Type B pancreatic cell (in vitro differentiated cells): ENCODE measurements at regions not wholly inside any gene's neighbourhood (a gene's known extent, or its start where the extent isn't known, plus 50 kb on each side); places are given as distances from the start of the nearest gene placed in this dataset.

ENCODE experiments used
- DNase-seq: peaks from one replicate; pipeline ENCODE4 v3.0.0; 2021; ENCODE audit warnings: mixed read lengths; ENCODE audit not compliant: unreplicated experiment; ENCODE audit errors: extremely low spot score
- H3K27ac Mint-ChIP-seq: 2 replicates; pipeline ENCODE4 v1.8.0; 2021; ENCODE audit warnings: mild to moderate bottlenecking, mixed read lengths
- H3K27me3 Mint-ChIP-seq: 2 replicates; pipeline ENCODE4 v1.8.0; 2021; ENCODE audit warnings: mixed read lengths
- H3K36me3 Mint-ChIP-seq: 2 replicates; pipeline ENCODE4 v1.8.0; 2021; ENCODE audit warnings: mixed read lengths
- H3K4me1 Mint-ChIP-seq: one replicate; pipeline ENCODE4 v1.8.0; 2021; ENCODE audit warnings: mixed read lengths; ENCODE audit not compliant: unreplicated experiment
- H3K4me3 Mint-ChIP-seq: 2 replicates; pipeline ENCODE4 v1.8.0; 2021; ENCODE audit warnings: mild to moderate bottlenecking, mixed read lengths
- H3K9me3 Mint-ChIP-seq: 2 replicates; pipeline ENCODE4 v1.8.0; 2021; ENCODE audit warnings: mixed read lengths
- TF ChIP-seq, protein P1 (sequence below): fragments of 200-600 bp; sonication (generic); conservative IDR thresholded peaks from 2 replicates; pipeline ENCODE4 v1.5.0; 2021; ENCODE audit warnings: antibody characterized with exemption, mild to moderate bottlenecking

DNA sequence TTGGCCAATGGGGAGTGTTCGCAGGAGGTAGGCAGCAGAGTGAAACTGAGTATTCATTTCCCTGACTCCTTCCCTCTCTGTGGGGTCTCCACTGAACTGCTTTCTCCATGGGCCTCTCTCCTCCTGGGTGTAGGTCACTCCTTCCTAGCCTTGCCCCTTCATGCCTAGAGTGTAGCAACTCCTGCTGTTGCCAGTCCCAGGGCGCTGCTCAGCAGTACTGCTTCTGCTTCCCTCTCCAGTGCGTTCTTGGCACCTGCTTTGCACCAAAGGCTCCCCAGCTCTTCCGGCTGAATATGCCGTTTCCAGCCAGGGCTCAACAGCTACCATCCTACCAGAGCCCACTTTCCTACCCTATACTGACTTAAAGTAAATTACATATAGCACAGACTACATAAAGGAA, 92.2 kb downstream of the MAF start:
- peaks cover 8% of the 10 kb centered on the region for H3K9me3 Mint-ChIP-seq
- H3K36me3 Mint-ChIP-seq: no peaks in the 10 kb centered on the region
- no peak overlapping the region for H3K4me3 Mint-ChIP-seq
- TF ChIP-seq, protein P1, sequence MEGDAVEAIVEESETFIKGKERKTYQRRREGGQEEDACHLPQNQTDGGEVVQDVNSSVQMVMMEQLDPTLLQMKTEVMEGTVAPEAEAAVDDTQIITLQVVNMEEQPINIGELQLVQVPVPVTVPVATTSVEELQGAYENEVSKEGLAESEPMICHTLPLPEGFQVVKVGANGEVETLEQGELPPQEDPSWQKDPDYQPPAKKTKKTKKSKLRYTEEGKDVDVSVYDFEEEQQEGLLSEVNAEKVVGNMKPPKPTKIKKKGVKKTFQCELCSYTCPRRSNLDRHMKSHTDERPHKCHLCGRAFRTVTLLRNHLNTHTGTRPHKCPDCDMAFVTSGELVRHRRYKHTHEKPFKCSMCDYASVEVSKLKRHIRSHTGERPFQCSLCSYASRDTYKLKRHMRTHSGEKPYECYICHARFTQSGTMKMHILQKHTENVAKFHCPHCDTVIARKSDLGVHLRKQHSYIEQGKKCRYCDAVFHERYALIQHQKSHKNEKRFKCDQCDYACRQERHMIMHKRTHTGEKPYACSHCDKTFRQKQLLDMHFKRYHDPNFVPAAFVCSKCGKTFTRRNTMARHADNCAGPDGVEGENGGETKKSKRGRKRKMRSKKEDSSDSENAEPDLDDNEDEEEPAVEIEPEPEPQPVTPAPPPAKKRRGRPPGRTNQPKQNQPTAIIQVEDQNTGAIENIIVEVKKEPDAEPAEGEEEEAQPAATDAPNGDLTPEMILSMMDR: no peak
- H3K27ac Mint-ChIP-seq: no peak overlapping the region
- DNase-seq: no peak
- H3K27me3 Mint-ChIP-seq: peaks cover 10% of the 10 kb centered on the region
- H3K4me1 Mint-ChIP-seq: peaks cover 10% of the 10 kb centered on the region

DNA sequence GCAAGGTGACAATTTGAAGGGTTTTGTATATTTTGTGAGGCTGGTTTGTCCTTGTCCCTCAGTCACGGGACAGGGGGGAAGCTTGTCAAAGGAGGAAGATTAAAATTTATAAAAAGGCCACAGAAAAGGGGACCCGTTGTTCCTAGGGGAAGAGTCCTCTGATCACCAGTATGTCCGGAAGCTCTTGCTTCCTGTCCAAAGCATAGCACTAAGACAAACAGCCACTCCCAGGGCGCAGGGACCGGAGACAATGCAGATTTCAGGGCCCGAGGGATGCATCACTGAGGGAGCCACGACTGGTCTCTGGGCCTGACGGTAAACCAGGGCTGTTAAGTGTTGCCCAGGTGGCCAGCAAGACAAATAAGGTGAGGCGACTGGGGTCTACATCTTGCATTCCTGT, 95.2 kb downstream of the MAF start:
- H3K27me3 Mint-ChIP-seq: peaks cover 8% of the 10 kb centered on the region
- no peak for DNase-seq
- TF ChIP-seq, protein P1: no peak
- H3K9me3 Mint-ChIP-seq: peaks cover 8% of the 10 kb centered on the region
- no peaks in the 10 kb centered on the region for H3K4me1 Mint-ChIP-seq
- no peak overlapping the region for H3K27ac Mint-ChIP-seq
- no peaks in the 10 kb centered on the region for H3K36me3 Mint-ChIP-seq
- no peak overlapping the region for H3K4me3 Mint-ChIP-seq

DNA sequence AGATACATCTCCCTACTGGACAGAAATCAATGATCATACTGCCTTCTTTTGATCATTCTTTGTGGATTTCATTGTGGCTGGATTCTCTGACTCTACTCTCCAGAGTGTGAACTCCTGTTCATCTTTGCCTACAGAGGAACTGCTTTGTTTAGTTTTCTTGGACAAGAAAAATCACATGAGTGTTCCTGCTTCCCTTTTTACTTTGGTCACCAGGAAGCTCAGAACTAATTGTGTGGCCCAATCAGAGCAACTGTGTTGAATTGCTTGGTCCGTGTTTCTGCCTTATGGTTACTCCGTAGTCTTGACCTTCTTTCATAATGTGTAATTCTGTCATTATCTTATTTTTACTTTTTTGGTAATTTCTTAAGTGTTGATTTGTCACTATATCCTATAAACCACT, 97.0 kb downstream of the MAF start:
- no peaks in the 10 kb centered on the region for H3K4me1 Mint-ChIP-seq
- H3K27me3 Mint-ChIP-seq: peaks cover 6% of the 10 kb centered on the region
- TF ChIP-seq, protein P1: no peak
- peaks cover 8% of the 10 kb centered on the region for H3K9me3 Mint-ChIP-seq
- DNase-seq: no peak
- H3K27ac Mint-ChIP-seq: no peak overlapping the region
- no peaks in the 10 kb centered on the region for H3K36me3 Mint-ChIP-seq
- no peak overlapping the region for H3K4me3 Mint-ChIP-seq

DNA sequence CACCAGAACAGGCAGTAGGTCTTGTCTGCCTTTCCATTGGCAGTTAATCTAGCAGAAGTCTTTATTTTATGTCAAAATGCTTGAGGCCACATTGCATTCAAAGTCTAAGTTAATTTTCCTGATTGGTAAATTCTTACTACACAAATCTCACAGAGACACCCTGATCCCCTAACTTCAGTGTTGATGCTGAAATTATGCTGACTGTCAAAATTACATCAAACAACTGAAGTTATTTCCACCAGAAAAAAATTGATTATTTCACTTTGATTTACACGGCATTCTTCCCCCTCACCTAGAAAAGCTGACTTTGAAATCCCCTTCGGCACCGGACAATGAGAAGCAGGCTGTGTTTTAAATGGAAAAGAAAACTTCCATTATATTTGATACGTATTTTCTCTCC, 99.1 kb downstream of the MAF start:
- Mint-ChIP-seq H3K27me3 (peaks cover 4% of the 10 kb centered on the region), H3K9me3 (peaks cover 6% of the 10 kb centered on the region), H3K27ac (no peak overlapping the region), H3K4me3 (no peak overlapping the region), H3K36me3 (no peaks in the 10 kb centered on the region), H3K4me1 (no peaks in the 10 kb centered on the region)
- no peak for DNase-seq
- TF ChIP-seq, protein P1: no peak

DNA sequence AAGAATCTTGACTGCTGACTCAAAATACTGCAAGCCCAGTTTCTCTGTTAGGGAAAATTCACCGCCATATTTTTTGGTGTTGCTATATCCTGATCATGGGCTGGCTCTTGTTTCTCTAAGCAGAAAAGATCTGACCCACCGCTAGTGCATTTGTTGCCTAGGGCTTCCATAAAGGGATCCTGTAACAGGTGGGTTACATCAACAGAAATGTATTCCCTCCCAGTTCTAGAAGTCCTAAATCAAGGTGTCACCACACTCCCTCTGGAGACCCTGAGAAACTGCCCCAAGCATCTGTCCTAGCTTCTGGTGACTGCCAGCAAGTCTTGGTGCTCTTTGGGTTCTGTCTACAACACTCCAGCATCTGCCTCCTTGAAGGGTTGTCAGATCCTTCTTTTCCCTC, 99.7 kb downstream of the MAF start:
- H3K4me3 Mint-ChIP-seq: no peak overlapping the region
- H3K27ac Mint-ChIP-seq: no peak overlapping the region
- H3K27me3 Mint-ChIP-seq: peaks cover 3% of the 10 kb centered on the region
- no peak for DNase-seq
- H3K4me1 Mint-ChIP-seq: no peaks in the 10 kb centered on the region
- H3K9me3 Mint-ChIP-seq: peaks cover 3% of the 10 kb centered on the region
- TF ChIP-seq, protein P1: no peak
- H3K36me3 Mint-ChIP-seq: no peaks in the 10 kb centered on the region

DNA sequence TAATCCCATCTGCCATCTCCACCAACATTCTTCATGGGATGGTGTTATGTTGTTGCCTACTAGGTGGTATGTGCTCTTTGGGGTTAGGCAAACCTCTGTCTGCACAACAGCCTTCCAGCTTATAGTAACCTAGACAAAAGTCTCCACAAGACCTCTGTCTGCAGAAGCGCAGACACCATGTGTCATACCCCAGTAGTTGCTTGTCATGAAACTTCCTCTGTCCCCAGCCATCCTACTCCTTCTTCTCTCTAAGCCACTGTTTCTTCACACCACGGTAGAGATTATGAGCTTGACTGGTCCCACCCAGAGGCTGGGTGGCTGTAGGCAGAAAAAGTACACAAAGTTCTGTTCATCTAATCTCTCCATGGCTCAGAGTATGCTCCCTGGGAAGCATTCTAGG, 100.3 kb downstream of the MAF start:
- Mint-ChIP-seq H3K36me3 (no peaks in the 10 kb centered on the region), H3K9me3 (peaks cover 3% of the 10 kb centered on the region)
- TF ChIP-seq, protein P1: no peak

More for the DNA sequence above, 100.3 kb downstream of the MAF start:
- no peaks in the 10 kb centered on the region for H3K27me3 Mint-ChIP-seq
- no peaks in the 10 kb centered on the region for H3K4me1 Mint-ChIP-seq
- no peak overlapping the region for H3K27ac Mint-ChIP-seq
- no peak for DNase-seq
- no peak overlapping the region for H3K4me3 Mint-ChIP-seq
